ENCODE measurements at regions not wholly inside any gene's neighbourhood (a gene's known extent, or its start where the extent isn't known, plus 50 kb on each side); places are given as distances from the start of the nearest gene placed in this dataset.

GRCh38 chr3:191076903-191077552 lies 122.0 kb upstream of the OSTN start:
- DNase-seq (no peak), ATAC-seq (ENCODE audit: insufficient read depth, low FRiP score) (no peak)
- Histone ChIP-seq H3K9ac (ENCODE audit: insufficient read depth in 1 of 2, low read length in 2 of 2) (no peak overlapping the region), H3K4me3 (no peak overlapping the region), H3K27me3 (ENCODE audit: control insufficient read depth in 3 of 3, insufficient read depth in 3 of 3, low read length in 2 of 3) (no peaks in the 10 kb centered on the region), H3K4me1 (ENCODE audit: control insufficient read depth in 5 of 5, insufficient read depth in 5 of 5, low read length in 5 of 5) (no peaks in the 10 kb centered on the region), H3K27ac (ENCODE audit: low read depth in 1 of 2, low read length in 1 of 2) (no peak overlapping the region), H3K36me3 (ENCODE audit: control insufficient read depth in 4 of 4, insufficient read depth in 4 of 4, low read length in 4 of 4) (no peaks in the 10 kb centered on the region), H3K9me3 (ENCODE audit: control insufficient read depth in 4 of 4, insufficient read depth in 3 of 4, low read length in 3 of 4) (peaks cover 0 to 7% (median 0%) of the 10 kb centered on the region in 4 donors)
- no peak for TF ChIP-seq CTCF (IDR thresholded peaks at IDR 0.05; ENCODE audit: control extremely low read depth, extremely low read depth)
- 73 to 86% methylated on average over 2 of the region's 2 CpGs for WGBS, 2 donors

DNA sequence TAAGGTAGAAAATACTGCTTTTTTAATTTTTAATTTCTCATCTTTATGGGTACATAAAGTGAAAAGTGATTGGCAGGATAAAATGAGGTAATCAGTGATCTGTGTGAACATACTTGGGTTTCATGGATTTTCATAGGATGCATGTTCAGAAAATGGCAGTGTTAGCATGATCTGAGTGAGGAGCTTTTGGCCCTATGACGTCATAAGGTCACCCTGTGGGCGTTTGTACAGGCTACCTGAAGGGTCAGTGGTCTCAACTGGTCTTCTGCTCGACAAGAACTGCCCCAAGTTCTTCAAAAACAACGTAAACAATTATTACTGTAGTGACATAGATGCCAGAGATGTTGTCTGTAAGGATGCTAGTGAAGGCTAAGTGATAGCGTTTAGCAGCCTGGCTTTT lies 124.5 kb upstream of the OSTN start:
- H3K36me3 ChIP-seq (ENCODE audit: control insufficient read depth in 4 of 4, insufficient read depth in 4 of 4, low read length in 4 of 4): no peaks in the 10 kb centered on the region
- ATAC-seq (ENCODE audit: insufficient read depth, low FRiP score) (no peak), DNase-seq (no peak)
- H3K4me1 ChIP-seq (ENCODE audit: control insufficient read depth in 5 of 5, insufficient read depth in 5 of 5, low read length in 5 of 5): peaks cover 0 to 12% (median 0%) of the 10 kb centered on the region in 5 donors
- TF ChIP-seq CTCF (IDR thresholded peaks at IDR 0.05; ENCODE audit: control extremely low read depth, extremely low read depth): no peak
- H3K4me3 ChIP-seq: no peak overlapping the region
- no peak overlapping the region for H3K9ac ChIP-seq (ENCODE audit: insufficient read depth in 1 of 2, low read length in 2 of 2)
- peaks cover 0 to 7% (median 0%) of the 10 kb centered on the region in 4 donors for H3K9me3 ChIP-seq (ENCODE audit: control insufficient read depth in 4 of 4, insufficient read depth in 3 of 4, low read length in 3 of 4)
- WGBS, 2 donors: 50 to 73% methylated on average over 5 of the region's 5 CpGs
- no peaks in the 10 kb centered on the region for H3K27me3 ChIP-seq (ENCODE audit: control insufficient read depth in 3 of 3, insufficient read depth in 3 of 3, low read length in 2 of 3)
- no peak overlapping the region for H3K27ac ChIP-seq (ENCODE audit: low read depth in 1 of 2, low read length in 1 of 2)

DNA sequence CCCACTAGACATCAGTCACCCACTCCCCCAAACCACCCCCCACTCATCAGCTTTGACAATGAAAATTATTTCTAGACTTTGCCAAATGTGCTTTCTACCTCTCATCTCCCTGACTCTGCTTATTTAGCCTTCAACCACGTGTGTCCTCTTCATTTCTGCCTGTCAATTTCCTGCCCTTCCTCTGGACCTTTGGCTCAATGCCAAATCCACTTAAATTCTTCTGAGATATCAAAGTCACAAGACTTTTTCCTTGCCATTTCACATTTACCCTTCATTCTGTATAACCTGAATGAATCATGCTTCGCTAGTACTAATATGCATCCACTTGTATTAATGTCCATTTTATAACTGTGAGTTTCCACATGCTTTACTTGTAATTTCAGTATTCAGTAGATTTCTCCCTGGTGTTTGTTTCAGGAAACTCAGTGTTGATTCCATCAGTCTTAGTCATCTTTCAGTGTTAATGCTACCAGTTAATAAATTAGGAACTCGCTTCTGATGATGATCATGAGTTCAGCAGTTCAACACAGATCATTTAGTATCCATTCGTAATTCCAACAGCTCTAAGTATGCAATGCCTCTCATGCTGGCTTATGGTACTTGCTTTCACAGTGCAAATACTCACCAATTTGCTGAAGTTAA lies 128.2 kb upstream of the OSTN start:
- TF ChIP-seq CTCF (IDR thresholded peaks at IDR 0.05; ENCODE audit: control extremely low read depth, extremely low read depth): no peak
- Histone ChIP-seq H3K4me3 (no peak overlapping the region), H3K9ac (ENCODE audit: insufficient read depth in 1 of 2, low read length in 2 of 2) (no peak overlapping the region), H3K9me3 (ENCODE audit: control insufficient read depth in 4 of 4, insufficient read depth in 3 of 4, low read length in 3 of 4) (no peaks in the 10 kb centered on the region), H3K27ac (ENCODE audit: low read depth in 1 of 2, low read length in 1 of 2) (no peak overlapping the region), H3K27me3 (ENCODE audit: control insufficient read depth in 3 of 3, insufficient read depth in 3 of 3, low read length in 2 of 3) (no peaks in the 10 kb centered on the region), H3K36me3 (ENCODE audit: control insufficient read depth in 4 of 4, insufficient read depth in 4 of 4, low read length in 4 of 4) (no peaks in the 10 kb centered on the region), H3K4me1 (ENCODE audit: control insufficient read depth in 5 of 5, insufficient read depth in 5 of 5, low read length in 5 of 5) (peaks cover 0 to 12% (median 0%) of the 10 kb centered on the region in 5 donors)
- no peak for ATAC-seq (ENCODE audit: insufficient read depth, low FRiP score)
- DNase-seq: no peak
- WGBS, 2 donors: 55 to 64% methylated on average over 4 of the region's 4 CpGs

All from lung (tissue), 11 donors.